Hepatic stellate cell (primary cell): ENCODE measurements at regions not wholly inside any gene's neighbourhood (a gene's known extent, or its start where the extent isn't known, plus 50 kb on each side); places are given as distances from the start of the nearest gene placed in this dataset.
"Not testable (repeated sequence)": the region's sequence is repeated elsewhere in the genome, so short reads cannot be mapped to it uniquely, and the experiment has no call there.

Source experiments
- DNase-seq: peaks from one replicate; pipeline ENCODE4 v3.0.0; 2011; ENCODE audit warnings: low spot score

GRCh38 chr10:33955676-33956075 is 621.2 kb upstream of the NRP1 start:
- no peak for DNase-seq

GRCh38 chr10:33952692-33953360 is 618.4 kb upstream of the NRP1 start:
- DNase-seq = peak; percentile 20

GRCh38 chr10:33950206-33950605 is 615.7 kb upstream of the NRP1 start:
- DNase-seq = no peak

- no peak for DNase-seq
Observed at GRCh38 chr10:33947544-33947943, 613.1 kb upstream of the NRP1 start.

GRCh38 chr10:33945051-33945450 is 610.6 kb upstream of the NRP1 start:
- no peak for DNase-seq

GRCh38 chr10:33942508-33942907 is 608.0 kb upstream of the NRP1 start:
- no peak for DNase-seq

GRCh38 chr10:33939892-33940291 is 605.4 kb upstream of the NRP1 start:
- no peak for DNase-seq

- DNase-seq = no peak
Observed at GRCh38 chr10:33939410-33939809, 604.9 kb upstream of the NRP1 start.

- no peak for DNase-seq
Observed at GRCh38 chr10:33938001-33938400, 603.5 kb upstream of the NRP1 start.

GRCh38 chr10:33937036-33937730 is 602.7 kb upstream of the NRP1 start:
- DNase-seq = no peak

GRCh38 chr10:33935350-33935749 is 600.9 kb upstream of the NRP1 start:
- no peak for DNase-seq

- DNase-seq = no peak
Observed at GRCh38 chr10:33930079-33930478, 595.6 kb upstream of the NRP1 start.

GRCh38 chr10:33927347-33927746 is 592.9 kb upstream of the NRP1 start:
- no peak for DNase-seq

- DNase-seq = no peak
Observed at GRCh38 chr10:33921970-33922605, 587.6 kb upstream of the NRP1 start.

GRCh38 chr10:33920351-33920750 is 585.9 kb upstream of the NRP1 start:
- DNase-seq = no peak

- DNase-seq = no peak
Observed at GRCh38 chr10:33919244-33919643, 584.8 kb upstream of the NRP1 start.

GRCh38 chr10:33917069-33917780 is 582.8 kb upstream of the NRP1 start:
- no peak for DNase-seq

- no peak for DNase-seq
Observed at GRCh38 chr10:33914746-33915145, 580.3 kb upstream of the NRP1 start.

GRCh38 chr10:33913194-33913593 is 578.7 kb upstream of the NRP1 start:
- DNase-seq = no peak

GRCh38 chr10:33909476-33909875 is 575.0 kb upstream of the NRP1 start:
- not testable (repeated sequence) for DNase-seq

- peak; percentile 27 for DNase-seq
Observed at GRCh38 chr10:33901166-33901565, 566.7 kb upstream of the NRP1 start.

GRCh38 chr10:33900596-33900995 is 566.1 kb upstream of the NRP1 start:
- peak; percentile 11 for DNase-seq
